Right ventricle myocardium superior (tissue), 1 donor: ENCODE measurements at regions not wholly inside any gene's neighbourhood (a gene's known extent, or its start where the extent isn't known, plus 50 kb on each side); places are given as distances from the start of the nearest gene placed in this dataset.

Experiments
- ATAC-seq: fragments of 200-7000 bp; cut with Tn5 transposase; one replicate; pipeline ENCODE4 v1.9.1; 2020; ENCODE audit warnings: mild to moderate bottlenecking; ENCODE audit not compliant: poor library complexity
- DNase-seq: peaks from one replicate; pipeline ENCODE4 v3.0.0-alpha.2; 2020
- intact Hi-C: fragments of 100-400 bp; cut with DNase I; formaldehyde crosslinking; loops from one replicate; pipeline ENCODE4 v1.11.2; 2022
- donor health status: DM: no; HTN: yes; CAD: no; lungs with severe emphysema.

DNA sequence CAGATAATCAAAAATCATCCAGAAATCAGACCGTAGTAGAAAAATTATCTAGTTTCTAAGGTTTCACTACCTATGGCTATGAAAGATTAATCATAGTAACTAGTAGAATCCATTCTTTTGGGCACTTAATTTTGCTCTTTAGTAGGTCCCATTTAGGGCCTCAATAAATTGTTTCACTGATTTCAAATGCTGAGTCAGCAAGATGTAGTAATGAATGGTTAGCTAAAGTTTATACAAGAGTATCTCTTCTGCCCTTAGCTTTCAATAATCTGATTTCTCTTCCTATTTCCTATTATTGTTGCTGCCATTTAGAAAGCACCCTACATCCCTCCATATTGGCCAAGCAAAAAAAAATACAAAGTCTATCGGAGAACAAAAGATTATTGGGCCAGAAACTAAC, 283.2 kb upstream of the PCDH10 start:
- DNase-seq, result no peak
- no peak for ATAC-seq
- intact Hi-C loops, result no loop called here

DNA sequence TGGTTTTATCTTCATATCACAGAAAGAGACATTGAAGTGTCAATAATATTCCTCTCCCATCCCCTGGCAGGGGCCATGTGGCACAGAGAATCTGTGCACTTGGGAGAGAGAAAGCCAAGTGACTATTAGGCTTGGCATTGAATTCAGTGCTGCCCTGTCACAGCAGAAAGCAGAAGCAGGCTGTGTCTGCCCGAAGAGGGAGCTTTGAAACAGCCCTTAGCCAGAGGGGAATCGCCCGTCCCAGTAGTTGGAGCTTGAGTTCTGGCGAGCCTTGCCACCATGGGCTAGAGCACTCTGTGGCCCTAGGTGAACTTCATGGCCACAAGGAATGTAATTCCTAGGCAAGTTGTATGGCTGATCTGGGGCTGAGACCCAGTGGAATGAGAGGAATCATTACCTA, 282.5 kb upstream of the PCDH10 start:
- DNase-seq, result no peak
- ATAC-seq, result no peak
- intact Hi-C loops, result no loop called here

DNA sequence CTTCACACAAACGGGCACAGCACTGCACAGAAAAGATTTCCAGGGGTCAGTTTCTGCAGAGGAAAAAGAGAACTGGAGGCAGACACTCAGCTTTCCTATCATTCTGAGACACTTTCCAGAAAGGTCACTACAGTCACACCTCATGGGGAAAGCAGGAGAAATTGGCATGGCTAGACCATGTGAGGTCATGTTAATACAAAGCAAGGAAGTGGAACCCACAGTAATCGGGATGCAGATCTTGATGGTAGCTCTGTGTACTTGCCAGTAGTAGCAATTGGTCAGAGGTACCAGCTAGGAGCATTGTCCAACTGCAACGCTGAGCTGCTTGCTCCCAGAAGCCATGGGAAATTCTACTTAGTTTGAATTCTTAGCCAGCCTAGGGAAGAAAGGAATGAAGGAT, 255.3 kb upstream of the PCDH10 start:
- intact Hi-C loops, result no loop called here
- no peak for DNase-seq
- ATAC-seq, result no peak

DNA sequence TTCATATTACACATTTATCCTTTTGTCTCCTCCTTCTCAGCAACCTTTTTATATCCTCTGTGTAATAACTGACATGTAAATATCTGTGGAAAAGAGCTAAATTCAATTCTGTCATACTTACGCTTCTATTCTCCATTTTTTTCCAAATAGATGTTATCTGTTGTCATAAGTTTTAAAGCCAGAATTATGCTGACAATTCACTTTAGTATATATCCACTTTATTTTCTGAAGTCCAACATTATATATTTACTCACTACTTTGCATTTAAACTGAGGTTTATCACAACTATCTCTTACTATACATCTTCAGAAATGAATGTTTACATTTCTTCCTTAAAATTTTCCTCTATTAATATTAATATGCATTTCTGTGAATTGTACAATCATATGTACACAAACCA, 247.9 kb upstream of the PCDH10 start:
- DNase-seq (no peak), ATAC-seq (no peak)
- intact Hi-C loops, result no loop called here

DNA sequence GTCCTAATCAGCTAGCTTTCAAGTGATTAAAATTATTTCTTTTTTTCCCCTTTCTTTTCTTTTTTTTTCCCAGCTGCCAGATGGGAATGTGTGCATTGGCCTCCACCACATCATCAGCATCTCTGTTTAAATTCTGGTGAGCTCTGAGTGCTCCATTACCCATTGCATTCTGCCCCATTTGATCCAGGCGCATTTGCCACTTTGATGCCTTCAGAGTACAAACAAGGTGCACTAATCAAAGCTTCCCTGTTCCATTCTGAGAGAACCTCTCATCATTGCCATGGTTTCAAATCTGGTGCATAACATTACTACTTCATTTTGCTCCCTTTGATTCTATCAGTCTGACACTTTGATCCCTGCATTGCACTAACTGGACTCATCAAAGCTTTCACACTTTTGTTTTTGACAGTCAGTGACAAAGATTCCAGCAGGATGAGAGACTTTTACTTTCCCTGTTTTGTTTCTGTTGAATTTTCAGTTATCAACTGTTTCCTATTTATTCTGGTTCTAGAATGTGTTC, 238.8 kb upstream of the PCDH10 start:
- ATAC-seq, result no peak
- intact Hi-C loops, result no loop called here
- DNase-seq, result no peak

DNA sequence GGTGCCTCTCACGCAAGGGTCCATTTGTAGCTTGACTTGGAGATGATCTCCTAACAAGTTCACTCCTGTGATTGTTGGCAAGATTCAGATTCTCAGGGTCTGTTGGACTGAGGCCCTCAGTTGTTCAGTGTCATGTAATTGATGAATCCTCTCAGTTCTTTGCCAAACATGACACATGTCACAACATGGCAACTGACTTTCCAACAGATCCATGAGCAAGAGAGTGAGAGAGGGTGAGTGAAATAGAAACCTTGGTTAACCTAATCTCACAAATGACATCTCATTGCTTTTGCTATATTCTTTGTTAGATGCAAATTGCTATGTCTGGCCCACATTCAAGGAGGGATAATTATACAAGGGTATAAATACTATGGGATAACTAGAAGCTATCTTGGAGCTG, 231.0 kb upstream of the PCDH10 start:
- DNase-seq, result no peak
- intact Hi-C loops, result no loop called here
- ATAC-seq, result no peak

DNA sequence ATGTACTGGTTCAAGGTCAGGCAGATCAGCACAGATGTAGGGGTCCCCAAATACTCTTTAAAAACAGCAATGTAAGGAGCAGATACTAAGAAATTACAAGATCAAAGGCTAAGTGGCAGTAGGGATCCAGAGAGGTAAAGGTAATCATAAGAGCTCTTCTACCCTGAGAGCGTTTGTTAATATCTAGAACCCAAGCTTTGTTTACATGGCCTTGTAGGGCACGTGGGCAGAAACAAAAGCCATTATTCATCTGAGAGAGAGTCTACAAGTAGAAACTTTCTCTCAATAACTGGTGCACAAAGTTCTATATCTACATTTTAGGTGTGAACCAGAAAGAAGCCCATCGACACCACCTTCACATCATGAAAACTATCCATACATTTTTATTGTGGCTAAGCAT, 225.6 kb upstream of the PCDH10 start:
- DNase-seq (no peak), ATAC-seq (no peak)
- intact Hi-C loops, result no loop called here

DNA sequence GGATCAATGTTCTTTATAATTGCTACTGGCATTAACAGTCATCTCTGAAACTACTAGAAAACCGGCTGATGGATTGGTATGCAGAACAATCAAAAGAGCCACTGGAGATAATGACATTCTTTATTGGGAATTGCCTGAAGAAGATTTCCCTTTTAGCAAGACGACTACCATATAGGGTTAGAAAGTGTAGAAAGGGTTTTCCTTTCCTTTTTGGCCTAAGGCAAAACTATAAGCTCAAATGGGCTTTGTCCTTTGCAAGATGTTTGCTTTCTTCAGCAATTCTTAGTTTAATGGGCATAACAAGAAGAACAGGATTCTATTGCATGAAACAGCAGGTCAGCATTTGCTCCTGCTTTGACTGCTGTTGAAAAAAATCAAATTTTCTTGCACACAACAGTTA, 214.2 kb upstream of the PCDH10 start:
- intact Hi-C loops, result no loop called here

DNA sequence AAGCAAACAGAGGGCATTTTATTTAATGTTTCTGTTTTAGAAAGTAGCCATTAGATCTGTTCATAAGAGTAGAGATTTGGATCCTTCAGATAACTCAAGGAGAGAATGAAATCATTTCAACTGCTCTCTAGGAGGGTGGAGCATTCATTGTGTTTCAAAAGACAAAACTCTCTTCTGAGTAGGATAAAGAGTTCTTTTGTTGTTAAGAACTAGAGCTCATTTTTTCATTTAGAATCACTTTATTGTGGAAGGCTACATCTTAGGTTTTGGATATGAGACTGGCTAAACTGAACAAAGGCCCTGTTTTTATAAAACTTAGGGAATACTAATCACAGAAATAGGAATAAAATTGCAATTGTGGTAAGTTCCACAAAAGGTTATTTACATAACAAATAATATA, 193.9 kb upstream of the PCDH10 start:
- DNase-seq (no peak), ATAC-seq (no peak)
- intact Hi-C loops, result no loop called here

More for the DNA sequence above, 214.2 kb upstream of the PCDH10 start:
- DNase-seq (no peak), ATAC-seq (no peak)

DNA sequence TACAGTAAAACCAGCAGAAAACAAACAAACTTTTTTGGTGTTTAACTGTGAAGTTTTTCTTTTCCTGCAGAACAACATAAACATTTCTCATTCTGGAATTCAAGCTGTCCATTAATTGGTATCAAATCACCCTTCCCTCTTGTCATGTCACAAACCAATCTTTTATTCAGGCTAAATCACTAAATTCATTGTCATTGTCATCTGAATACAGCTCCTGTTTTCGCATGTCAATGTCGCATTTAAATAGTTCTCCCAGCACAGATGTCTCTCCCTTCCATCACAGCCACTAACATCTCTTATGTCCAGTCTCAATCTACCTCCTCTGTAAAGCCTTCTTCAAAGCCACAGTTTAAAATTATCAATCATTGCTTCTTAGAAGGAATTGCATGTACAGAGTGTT, 192.1 kb upstream of the PCDH10 start:
- no peak for ATAC-seq
- intact Hi-C loops, result no loop called here

DNA sequence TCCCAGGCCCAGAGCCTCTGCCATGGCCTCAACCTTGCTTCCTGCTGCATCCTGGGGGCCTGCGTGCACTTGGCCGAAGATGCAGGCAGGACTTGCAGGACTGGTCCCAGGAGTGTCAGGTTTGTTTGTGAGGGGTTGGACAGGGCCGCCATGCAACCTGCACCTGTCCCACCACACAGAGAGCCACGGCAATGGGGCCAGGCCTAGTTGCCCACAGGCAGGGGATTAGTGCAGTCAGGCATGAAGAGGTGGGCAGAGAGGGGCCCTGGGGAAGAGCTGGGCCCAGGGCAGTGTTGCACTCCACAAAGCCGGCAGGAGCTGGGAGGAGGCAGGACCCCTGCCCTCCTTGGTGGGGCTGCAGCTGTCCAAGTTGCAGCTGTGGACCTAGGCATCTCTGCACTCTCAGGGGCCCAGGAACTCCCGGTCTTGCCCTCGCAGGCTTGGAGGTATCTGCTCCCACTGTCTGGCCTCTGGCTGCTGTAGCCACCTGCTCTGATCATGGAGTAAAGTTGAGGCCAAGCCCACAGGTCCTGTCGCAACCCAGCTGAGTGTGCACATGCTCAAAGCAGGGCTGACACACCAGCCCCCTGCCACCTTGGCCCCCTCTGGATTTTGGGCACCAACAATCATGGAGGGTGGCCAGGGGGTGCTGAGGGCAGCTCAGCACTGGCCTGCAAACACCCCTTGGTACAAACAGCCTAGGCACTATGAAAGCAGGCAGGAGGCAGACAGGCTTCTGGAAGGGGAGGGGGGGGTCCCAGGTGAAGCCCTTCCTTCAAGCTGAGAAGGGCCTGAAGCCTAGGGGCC, 190.4 kb upstream of the PCDH10 start:
- intact Hi-C loops, result no loop called here
- DNase-seq (no peak), ATAC-seq (no peak)

More for the DNA sequence above, 192.1 kb upstream of the PCDH10 start:
- no peak for DNase-seq

DNA sequence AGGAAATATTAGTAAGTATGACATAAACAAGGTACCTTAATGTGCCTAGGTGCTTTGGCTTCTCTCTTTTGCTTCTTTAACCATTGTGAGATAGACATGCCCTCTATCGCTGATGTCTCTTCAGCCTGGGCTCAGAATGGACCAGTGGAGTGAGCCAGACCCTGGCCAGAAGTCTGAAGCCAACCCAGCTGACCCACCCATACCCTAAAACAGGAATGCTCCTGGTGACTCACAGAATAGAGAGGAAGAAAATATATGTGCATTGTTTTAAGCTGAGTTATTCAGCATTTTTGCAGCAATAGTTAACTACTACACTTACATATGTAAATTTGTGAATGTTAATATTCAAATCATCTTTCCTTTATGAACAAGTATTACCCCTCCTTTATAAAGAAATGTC, 167.5 kb upstream of the PCDH10 start:
- ATAC-seq (no peak), DNase-seq (no peak)
- intact Hi-C loops, result no loop called here

DNA sequence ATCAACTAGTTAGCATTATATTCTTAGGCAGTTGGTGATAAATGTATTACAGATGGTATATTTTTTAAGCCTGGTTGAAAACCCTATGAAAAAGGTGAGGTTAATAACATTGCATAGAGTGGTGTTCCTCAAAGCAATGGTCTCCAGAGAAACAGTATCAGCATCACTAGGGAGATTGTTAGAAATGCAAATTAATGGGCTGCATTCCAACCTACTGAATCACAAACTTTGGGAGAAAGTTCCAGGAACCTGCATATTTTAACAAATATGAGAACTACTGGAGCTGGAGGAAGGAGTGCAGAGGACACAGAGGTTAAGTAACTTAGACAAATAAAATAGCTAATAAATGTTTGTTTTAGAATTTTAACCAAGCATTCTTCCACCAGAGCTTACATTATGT, 166.9 kb upstream of the PCDH10 start:
- intact Hi-C loops, result no loop called here

DNA sequence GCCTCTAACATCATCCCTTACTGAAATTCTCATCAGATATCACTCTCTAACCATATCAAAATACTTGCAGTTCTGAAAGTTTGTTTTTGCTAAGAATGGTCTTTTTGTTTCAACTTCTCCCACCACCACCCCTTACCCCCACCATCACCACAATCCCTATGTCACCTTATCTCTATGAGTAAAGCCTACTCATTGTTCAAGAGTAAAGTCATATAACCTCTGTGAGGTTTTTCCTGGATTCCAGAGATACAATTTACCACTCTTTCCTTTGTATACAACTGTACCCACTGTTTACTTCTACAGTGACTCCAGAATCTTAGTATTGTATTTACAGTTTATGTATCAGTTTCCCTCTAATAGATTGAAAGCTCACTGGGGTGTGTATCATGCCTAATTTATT, 158.0 kb upstream of the PCDH10 start:
- ATAC-seq (no peak), DNase-seq (no peak)
- intact Hi-C loops, result no loop called here

More for the DNA sequence above, 166.9 kb upstream of the PCDH10 start:
- no peak for DNase-seq
- no peak for ATAC-seq

DNA sequence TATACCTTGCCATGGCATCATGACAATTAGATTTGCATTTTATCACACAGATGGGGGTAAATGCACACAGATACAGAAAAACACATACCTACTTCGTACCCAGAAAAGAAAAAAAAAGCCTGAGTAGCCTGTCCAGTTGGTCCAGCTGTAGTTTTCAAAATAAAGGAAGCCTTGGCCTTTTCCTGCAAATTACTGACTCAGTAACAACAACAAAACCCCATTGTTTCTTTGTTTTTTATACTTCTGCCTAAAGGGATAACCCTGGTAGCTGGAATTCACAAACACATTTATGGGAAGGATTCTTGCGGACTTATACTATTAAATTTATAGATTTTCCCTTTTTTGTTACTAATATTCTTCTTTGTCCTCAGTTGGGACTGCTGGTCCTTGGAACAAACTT, 156.4 kb upstream of the PCDH10 start:
- ATAC-seq, result no peak
- no peak for DNase-seq
- intact Hi-C loops, result no loop called here

DNA sequence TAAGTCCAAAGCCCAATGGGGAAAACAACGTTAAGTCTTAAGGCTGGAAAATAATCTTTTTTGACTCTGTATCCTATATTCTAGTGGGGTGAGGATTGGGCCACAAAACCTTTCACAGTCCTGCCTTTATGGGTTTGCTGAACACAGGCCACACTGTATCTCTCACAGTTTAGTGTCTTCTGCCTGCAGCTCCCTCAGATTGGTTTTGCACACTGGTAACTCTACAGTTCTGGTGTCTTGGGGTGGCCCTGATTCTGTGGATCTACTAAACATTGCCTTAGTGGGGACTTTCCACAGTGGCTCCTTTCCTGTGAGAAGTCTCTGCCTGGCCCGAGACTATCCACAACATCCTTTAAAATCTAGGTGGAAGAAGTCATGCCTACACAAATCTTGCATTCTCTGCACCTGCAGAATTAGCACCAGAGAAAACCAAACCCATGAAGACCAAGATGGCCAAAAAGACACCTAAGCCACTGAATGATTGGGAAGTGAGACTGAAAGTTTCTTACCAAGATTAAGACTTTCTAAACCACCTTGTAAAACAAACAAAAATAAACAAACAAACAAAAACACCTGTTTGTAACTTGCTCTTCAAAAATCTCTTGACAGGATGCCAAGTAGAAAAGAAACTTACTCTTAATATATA, 150.4 kb upstream of the PCDH10 start:
- intact Hi-C loops, result no loop called here
- DNase-seq, result no peak
- ATAC-seq, result no peak

DNA sequence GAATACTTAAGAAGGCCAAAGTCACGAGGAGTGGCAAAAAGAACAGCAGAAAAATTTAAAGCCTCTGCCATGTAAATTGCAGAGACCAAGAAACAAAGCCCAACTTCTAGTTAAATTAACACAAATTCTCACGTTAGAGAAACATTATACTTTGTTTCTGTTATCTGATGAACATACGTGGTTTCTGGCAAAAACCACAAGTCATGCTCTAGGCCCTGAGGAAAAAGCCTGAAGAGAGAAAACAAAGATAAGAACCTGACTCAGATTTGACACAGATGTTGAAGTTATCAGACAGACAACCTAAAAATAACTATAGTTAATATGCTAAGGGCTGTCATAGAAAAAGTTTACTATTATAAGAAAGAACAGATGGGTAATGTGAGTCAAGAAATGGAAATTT, 149.1 kb upstream of the PCDH10 start:
- no peak for DNase-seq
- ATAC-seq, result no peak
- intact Hi-C loops, result no loop called here

DNA sequence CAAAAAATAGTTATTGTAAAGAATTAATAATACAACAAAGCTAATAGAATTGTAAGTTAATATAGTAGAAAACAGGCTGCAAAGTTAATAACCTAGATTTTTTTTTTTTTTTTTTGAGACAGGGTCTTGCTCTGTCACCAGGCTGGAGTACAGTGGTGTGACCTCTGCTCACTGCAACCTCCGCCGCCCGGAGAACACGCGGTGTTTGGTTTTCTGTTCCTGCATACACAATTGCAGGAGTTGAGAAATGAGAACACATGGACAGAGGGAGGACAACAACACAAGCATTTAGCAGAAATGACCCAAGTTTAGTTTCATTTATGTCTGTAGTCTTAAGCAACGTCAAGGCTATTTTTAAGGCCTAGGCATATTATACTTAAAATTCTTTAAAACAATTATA, 145.9 kb upstream of the PCDH10 start:
- no peak for ATAC-seq
- intact Hi-C loops, result no loop called here

DNA sequence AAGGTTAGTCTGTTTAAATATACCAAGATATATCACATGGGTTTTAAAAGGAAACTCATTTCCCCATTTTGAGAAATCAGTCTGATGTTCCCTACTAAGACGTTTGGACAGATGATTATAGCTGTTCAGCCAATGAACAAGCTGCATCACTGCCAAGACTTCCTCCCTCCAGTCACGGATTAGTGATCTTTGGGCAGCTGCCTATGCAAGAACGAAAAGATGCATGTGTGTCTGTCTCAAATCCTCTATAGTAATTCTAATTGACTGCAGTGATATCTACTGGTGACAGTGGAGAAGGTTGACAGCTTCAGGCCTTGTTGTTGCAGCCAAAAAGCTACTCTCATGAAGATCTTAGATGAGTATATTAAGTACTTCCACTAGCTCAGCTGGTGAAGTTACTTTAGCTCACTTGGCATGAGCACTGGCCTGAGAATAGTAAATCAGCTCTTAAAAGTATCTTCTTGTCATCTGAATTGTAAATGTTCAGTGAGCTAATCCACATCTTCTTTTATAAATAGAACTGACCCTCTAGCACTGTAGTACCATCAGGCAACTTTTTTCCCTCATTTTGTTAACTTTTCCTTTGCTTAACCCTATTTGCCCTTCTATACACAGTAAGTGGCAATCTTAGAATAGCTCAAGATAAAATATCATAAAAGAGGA, 134.5 kb upstream of the PCDH10 start:
- no peak for ATAC-seq
- intact Hi-C loops, result no loop called here
- no peak for DNase-seq

More for the DNA sequence above, 145.9 kb upstream of the PCDH10 start:
- no peak for DNase-seq

DNA sequence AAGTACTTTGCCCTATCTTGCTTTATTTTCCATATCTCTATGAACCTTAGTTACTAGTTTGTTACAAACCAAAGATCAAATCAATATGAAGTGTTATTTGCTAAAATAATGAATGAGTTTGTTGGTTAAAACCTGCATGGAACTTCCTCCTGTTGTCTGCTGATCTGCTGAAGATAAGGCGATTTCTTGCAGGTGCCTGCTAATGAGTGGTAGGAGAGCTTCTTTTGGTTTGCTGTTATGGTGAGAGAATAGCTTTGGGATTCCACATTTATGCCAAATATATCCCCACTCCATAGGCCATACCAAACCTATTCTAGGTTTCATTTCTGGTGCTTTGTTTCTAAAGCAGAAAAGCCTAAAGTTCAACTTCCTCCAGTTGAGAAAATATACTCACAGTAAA, 103.8 kb upstream of the PCDH10 start:
- DNase-seq, result no peak
- intact Hi-C loops, result no loop called here
- ATAC-seq, result no peak
